ENCODE measurements at regions not wholly inside any gene's neighbourhood (a gene's known extent, or its start where the extent isn't known, plus 50 kb on each side); places are given as distances from the start of the nearest gene placed in this dataset.
A peak's percentile ranks its signal among the peaks of the same experiment; 100 is the strongest.

DNA sequence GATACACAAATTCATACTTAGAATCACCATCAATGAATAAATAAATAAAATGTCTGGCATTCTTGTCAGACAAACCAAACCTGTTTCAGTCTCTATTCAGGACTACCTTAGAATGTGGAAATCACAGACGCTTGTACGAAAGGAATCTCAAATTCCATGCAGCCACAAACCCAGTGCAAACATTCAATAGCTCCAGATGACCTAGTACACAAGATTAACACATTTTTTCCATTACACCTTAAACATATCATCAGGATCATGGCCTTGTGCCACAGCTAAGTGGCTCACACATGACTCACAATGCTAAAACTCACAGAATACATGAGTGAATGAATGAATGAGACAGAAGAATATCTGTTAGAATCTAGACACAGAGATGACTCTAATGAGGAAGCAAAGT, 134.2 kb downstream of the PWWP3B start:
- no peak overlapping the region for H3K27ac ChIP-seq (ENCODE audit: low read depth)
- H3K4me2 ChIP-seq: no peak overlapping the region

More for the DNA sequence above, 134.2 kb downstream of the PWWP3B start:
- DNase-seq (ENCODE audit: low spot score): peak; percentile 0
- no peaks in the 10 kb centered on the region for H3K9me2 ChIP-seq (ENCODE audit: insufficient read depth)
- no peaks in the 10 kb centered on the region for H3K79me2 ChIP-seq (replicated peaks; ENCODE audit: insufficient read depth)
- H3K27me3 ChIP-seq (ENCODE audit: insufficient read depth): no peaks in the 10 kb centered on the region
- no peak for ATAC-seq
- Mint-ChIP-seq H3K4me1 (no peaks in the 10 kb centered on the region), H3K27ac (no peak overlapping the region), H3K27me3 (ENCODE audit: insufficient read depth, low read depth, poor library complexity) (no peaks in the 10 kb centered on the region), H3K36me3 (ENCODE audit: low read depth) (no peaks in the 10 kb centered on the region; the same call in 2 of the 3 replicates), H3K9me3 (peaks cover 56% of the 10 kb centered on the region), H3K4me3 (no peak overlapping the region)
- TF ChIP-seq STAT1 (IDR thresholded peaks at IDR 0.05; ENCODE audit: unreplicated experiment) (no peak), ZNF462 (CRISPR knock-in tag; IDR thresholded peaks at IDR 0.05) (no peak), POLR2AphosphoS5 (IDR thresholded peaks at IDR 0.05; ENCODE audit: low read depth) (no peak), EZH2 (IDR thresholded peaks at IDR 0.05; ENCODE audit: low read depth, unreplicated experiment) (no peak), ZNF331 (CRISPR knock-in tag; IDR thresholded peaks at IDR 0.05; ENCODE audit: low read depth) (no peak), ETS1 (IDR thresholded peaks at IDR 0.05) (no peak), JUNB (IDR thresholded peaks at IDR 0.05; ENCODE audit: unreplicated experiment) (no peak), ZNF114 (CRISPR knock-in tag; IDR thresholded peaks at IDR 0.05) (no peak), REST (IDR thresholded peaks at IDR 0.05; ENCODE audit: unreplicated experiment) (no peak), CTCF (conservative IDR thresholded peaks at IDR 0.05; ENCODE audit: low read depth in 2 of 2) (no peak), CREB1 (CRISPR knock-in tag; IDR thresholded peaks at IDR 0.05; ENCODE audit: low read depth) (no peak), EZH2phosphoT487 (IDR thresholded peaks at IDR 0.05; ENCODE audit: unreplicated experiment) (no peak), NANOG (IDR thresholded peaks at IDR 0.05; ENCODE audit: borderline replicate concordance) (no peak)
- H4K20me1 ChIP-seq (replicated peaks; ENCODE audit: insufficient read depth): no peaks in the 10 kb centered on the region
- H3K36me3 ChIP-seq (ENCODE audit: insufficient read depth): no peaks in the 10 kb centered on the region
- H3F3A ChIP-seq (replicated peaks; ENCODE audit: low read depth): no peaks in the 10 kb centered on the region
- no peak overlapping the region for H2AFZ ChIP-seq
- no peaks in the 10 kb centered on the region for H3K4me1 ChIP-seq (ENCODE audit: insufficient read depth)
- H3K4me3 ChIP-seq: no peak overlapping the region

Measured in GM23338 (cell line).